Neutrophil (primary cell): ENCODE measurements at regions not wholly inside any gene's neighbourhood (a gene's known extent, or its start where the extent isn't known, plus 50 kb on each side); places are given as distances from the start of the nearest gene placed in this dataset.

Source experiments
- H3K27ac ChIP-seq: fragments of 200-600 bp; sonication (generic); 2 replicates; pipeline ENCODE4 v1.5.1; 2016; ENCODE audit warnings: mild to moderate bottlenecking, moderate library complexity
- H3K27me3 ChIP-seq: fragments of 200-600 bp; sonication (generic); 2 replicates; pipeline ENCODE4 v1.6.0; 2016; ENCODE audit warnings: mild to moderate bottlenecking
- H3K36me3 ChIP-seq: fragments of 200-600 bp; sonication (generic); 2 replicates; pipeline ENCODE4 v1.5.1; 2017
- H3K4me1 ChIP-seq, 2 experiments: fragments of 200-600 bp in 1 of 2; sonication (generic) in 1 of 2; 1 replicate in 1 of 2; 2 replicates in 1 of 2; pipeline versions ENCODE4 v1.5.1 to v1.6.1; 2013 to 2016; ENCODE audit warnings: low read depth in 1 of 2, low read length in 1 of 2, mild to moderate bottlenecking in 1 of 2, moderate library complexity in 1 of 2; ENCODE audit not compliant: control insufficient read depth in 1 of 2, insufficient read depth in 1 of 2
- H3K4me3 ChIP-seq, 2 experiments: fragments of 200-600 bp in 1 of 2; sonication (generic) in 1 of 2; 1 replicate in 1 of 2; 2 replicates in 1 of 2; pipeline ENCODE4 v1.5.1; 2013 to 2016; ENCODE audit warnings: low read depth in 1 of 2, low read length in 1 of 2, mild to moderate bottlenecking in 1 of 2, moderate library complexity in 1 of 2
- H3K9me3 ChIP-seq: fragments of 200-600 bp; sonication (generic); 2 replicates; pipeline ENCODE4 v1.5.1; 2016
- CTCF ChIP-seq: fragments of 200-600 bp; sonication (generic); IDR thresholded peaks from 2 replicates; pipeline ENCODE4 v1.5.1; 2016; ENCODE audit warnings: antibody characterized with exemption

- no peak overlapping the region for H3K4me3 ChIP-seq
- H3K27me3 ChIP-seq, result no peaks in the 10 kb centered on the region
- no peaks in the 10 kb centered on the region for H3K9me3 ChIP-seq
- H3K27ac ChIP-seq, result no peak overlapping the region
- no peak for TF ChIP-seq CTCF
- no peaks in the 10 kb centered on the region for H3K36me3 ChIP-seq
- peaks cover 17 to 27% of the 10 kb centered on the region in 2 experiments for H3K4me1 ChIP-seq
Measured at GRCh38 chr9:38282756-38283155, 109.7 kb upstream of the ALDH1B1 start.

DNA sequence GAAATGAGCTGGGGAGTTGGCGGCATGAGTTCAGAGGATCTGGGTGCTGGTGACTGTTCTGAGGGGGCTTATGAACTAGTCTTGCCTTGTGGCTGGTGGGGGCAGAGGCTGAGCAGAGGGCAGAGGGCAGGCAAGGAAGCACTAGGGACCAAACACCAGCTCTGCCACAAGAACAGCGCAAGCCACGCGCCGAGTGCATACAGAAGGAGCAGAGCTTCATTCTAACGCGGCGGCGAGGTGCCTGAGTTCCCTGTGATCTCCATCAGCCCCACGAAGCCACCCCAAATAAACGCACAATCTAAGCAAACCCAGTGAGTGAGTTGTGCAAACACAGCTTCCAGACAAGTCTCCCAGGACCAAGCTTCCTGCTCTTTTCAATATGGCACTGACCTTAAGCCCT, 110.6 kb upstream of the ALDH1B1 start:
- Histone ChIP-seq H3K4me1 (peaks cover 17 to 31% of the 10 kb centered on the region in 2 experiments), H3K4me3 (no peak overlapping the region), H3K27ac (no peak overlapping the region), H3K27me3 (no peaks in the 10 kb centered on the region), H3K9me3 (no peaks in the 10 kb centered on the region), H3K36me3 (no peaks in the 10 kb centered on the region)
- TF ChIP-seq CTCF, result no peak

DNA sequence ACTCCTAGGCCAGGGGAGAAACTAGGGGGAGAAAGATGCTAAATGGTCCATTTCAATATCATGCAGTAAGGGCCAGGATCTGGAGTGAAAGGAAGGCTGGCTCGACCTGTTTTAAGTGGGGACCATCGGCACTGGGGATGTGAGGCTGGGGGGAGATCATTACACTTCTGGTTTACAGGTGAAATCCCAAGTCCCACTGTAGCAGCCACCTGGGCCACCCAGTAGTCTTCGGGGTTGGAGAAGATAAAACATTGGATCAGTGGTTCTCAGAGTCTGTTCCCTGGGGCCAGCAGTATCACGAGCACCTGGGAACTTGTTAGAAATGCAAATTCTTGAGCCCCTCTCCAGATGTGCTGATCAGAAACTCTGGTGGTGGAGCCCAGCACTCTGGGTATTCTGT, 111.3 kb upstream of the ALDH1B1 start:
- H3K9me3 ChIP-seq, result no peaks in the 10 kb centered on the region
- H3K4me1 ChIP-seq, result peaks cover 17 to 31% of the 10 kb centered on the region in 2 experiments
- TF ChIP-seq CTCF, result no peak
- no peaks in the 10 kb centered on the region for H3K36me3 ChIP-seq
- H3K27me3 ChIP-seq, result no peaks in the 10 kb centered on the region
- H3K27ac ChIP-seq, result no peak overlapping the region
- no peak overlapping the region for H3K4me3 ChIP-seq

DNA sequence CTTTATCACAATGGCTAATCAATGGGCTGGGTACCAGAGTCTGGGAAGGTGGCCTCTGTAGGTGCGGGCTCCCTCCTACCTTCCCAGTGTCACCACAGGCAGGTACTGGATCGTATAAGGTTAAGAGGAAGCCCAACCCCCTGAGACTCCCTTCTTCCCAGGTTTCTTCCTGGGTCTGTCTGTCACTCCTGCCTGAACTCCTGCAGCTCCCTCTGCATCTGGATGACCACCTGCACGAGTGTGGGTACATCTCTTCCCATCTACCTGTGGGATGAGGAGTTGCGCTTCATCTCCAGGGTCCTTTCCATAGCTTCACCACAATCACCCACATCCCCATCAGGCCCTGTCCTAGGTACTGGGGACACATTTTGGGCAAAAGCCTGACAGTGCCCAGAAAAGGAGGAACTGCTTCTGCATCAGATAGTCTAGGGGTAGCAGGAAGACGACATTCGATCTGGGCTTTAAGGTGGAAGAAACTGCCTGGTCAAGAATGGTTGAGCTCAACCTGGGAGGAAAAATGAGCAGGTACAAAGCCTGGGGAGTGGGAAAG, 112.2 kb upstream of the ALDH1B1 start:
- H3K4me1 ChIP-seq, result peaks cover 17 to 31% of the 10 kb centered on the region in 2 experiments
- no peaks in the 10 kb centered on the region for H3K27me3 ChIP-seq
- no peaks in the 10 kb centered on the region for H3K9me3 ChIP-seq
- no peaks in the 10 kb centered on the region for H3K36me3 ChIP-seq
- H3K27ac ChIP-seq, result no peak overlapping the region
- TF ChIP-seq CTCF, result no peak
- no peak overlapping the region for H3K4me3 ChIP-seq

- Histone ChIP-seq H3K4me3 (no peak overlapping the region), H3K27ac (no peak overlapping the region), H3K36me3 (no peaks in the 10 kb centered on the region), H3K9me3 (no peaks in the 10 kb centered on the region), H3K27me3 (no peaks in the 10 kb centered on the region), H3K4me1 (peaks cover 17 to 31% of the 10 kb centered on the region in 2 experiments)
- no peak for TF ChIP-seq CTCF
Measured at GRCh38 chr9:38278931-38279679, 113.4 kb upstream of the ALDH1B1 start.
